ENCODE measurements at regions not wholly inside any gene's neighbourhood (a gene's known extent, or its start where the extent isn't known, plus 50 kb on each side); places are given as distances from the start of the nearest gene placed in this dataset.

DNA sequence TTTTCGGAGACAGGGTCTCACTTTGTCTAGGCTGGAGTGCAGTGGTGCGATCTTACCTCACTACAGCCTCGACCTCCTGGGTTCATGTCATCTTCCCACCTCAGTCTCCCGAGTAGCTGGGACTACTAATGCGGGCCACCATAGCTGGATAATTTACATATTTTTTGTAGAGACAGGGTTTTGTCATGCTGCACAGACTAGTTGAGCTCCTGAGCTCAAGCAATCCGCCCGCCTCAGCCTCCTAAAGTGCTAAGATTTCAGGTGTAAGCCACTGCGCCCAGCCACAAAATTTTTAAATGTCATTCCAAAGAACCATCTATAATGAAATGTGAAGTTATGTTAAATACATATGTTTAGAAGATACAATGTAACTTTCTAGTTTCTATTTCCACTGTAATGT, 4747.7 kb upstream of the OR11H1 start:
- Mint-ChIP-seq H3K4me3 (no peak overlapping the region), H3K36me3 (no peaks in the 10 kb centered on the region), H3K27me3 (no peaks in the 10 kb centered on the region), H3K4me1 (no peaks in the 10 kb centered on the region), H3K27ac (no peak overlapping the region), H3K9me3 (peaks cover 5 to 72% (median 55%) of the 10 kb centered on the region in 7 donors)
- no peak for ATAC-seq (ENCODE audit: low read depth in 2 of 2)
- no peak for DNase-seq

GRCh38 chr22:10781571-10782403, 4746.2 kb upstream of the OR11H1 start:
- no peaks in the 10 kb centered on the region for H3K4me1 Mint-ChIP-seq
- H3K36me3 Mint-ChIP-seq = no peaks in the 10 kb centered on the region
- no peaks in the 10 kb centered on the region for H3K27me3 Mint-ChIP-seq
- peaks cover 5 to 62% (median 52%) of the 10 kb centered on the region in 7 donors for H3K9me3 Mint-ChIP-seq
- ATAC-seq (ENCODE audit: low read depth in 2 of 2) (no peak), DNase-seq (no peak)
- peak overlapping the region in 1 of 6 donors; percentile 22 for H3K27ac Mint-ChIP-seq
- H3K4me3 Mint-ChIP-seq = no peak overlapping the region
